Stimulated activated CD8-positive, alpha-beta memory T cell treated with anti-CD3 and anti-CD28 coated beads, Interleukin-4, amount 100 ng/mL, for 4 hours (primary cell): ENCODE measurements at regions not wholly inside any gene's neighbourhood (a gene's known extent, or its start where the extent isn't known, plus 50 kb on each side); places are given as distances from the start of the nearest gene placed in this dataset.

ENCODE experiments used
- DNase-seq, 2 donors: peaks; one replicate each; pipeline ENCODE4 v3.0.0-alpha.2; 2020; ENCODE audit warnings: low read depth in 2 of 2, low spot score in 1 of 2

DNA sequence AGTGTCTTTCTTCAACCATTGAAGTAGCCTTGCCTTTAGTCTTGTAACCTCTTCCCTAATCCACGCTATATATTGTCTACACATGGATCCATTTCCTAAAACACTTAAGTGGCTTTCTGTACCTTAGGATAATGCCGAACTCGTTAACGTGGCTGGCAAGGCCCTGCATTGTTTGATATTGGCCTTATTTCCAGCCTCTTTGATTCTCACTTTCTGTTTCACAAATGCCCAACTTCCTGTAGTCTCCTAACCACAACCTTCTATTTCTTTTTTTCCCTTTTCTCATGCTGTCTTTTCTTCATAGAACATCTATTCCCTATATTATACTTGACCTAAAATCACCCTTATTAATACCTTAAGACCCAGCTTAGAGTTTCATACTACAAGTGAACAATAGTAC, 536.0 kb downstream of the LMO4 start:
- DNase-seq: no peak

DNA sequence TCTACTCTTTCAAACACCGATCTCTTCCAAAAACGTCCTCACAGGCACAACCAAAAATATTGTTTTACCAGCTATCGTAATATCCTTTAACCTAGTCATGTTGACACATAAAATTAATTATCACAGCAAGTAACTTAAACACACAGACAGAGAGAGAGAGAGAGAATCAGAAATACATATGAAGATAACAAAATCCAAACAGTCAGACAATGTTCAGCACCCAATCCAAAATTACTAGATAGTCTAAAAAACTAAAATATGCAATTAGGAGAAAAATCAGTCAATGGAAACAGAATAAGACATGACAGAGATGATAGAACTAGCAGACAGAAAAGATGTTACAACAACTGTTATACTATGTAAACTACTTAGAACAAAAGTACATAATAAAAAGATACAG, 537.7 kb downstream of the LMO4 start:
- DNase-seq: no peak

DNA sequence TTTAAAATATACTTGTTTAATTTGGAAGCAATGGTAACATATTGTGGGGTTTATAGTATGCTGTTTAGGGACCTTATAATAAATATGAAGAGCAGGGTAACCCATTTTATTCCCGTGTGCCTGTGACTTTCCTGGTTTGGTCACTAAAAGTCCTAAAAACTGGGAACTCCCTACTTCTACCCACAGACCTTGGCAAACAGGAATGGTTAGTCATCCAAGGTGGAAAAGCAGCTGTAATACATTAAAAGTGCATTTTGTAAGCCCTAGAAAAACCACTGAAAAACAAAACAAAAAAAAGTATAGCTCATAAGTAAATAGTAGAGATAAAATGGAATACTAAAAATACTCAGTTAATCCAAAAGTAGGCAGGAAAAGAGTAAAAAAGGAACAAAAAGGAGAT, 538.9 kb downstream of the LMO4 start:
- DNase-seq: no peak

DNA sequence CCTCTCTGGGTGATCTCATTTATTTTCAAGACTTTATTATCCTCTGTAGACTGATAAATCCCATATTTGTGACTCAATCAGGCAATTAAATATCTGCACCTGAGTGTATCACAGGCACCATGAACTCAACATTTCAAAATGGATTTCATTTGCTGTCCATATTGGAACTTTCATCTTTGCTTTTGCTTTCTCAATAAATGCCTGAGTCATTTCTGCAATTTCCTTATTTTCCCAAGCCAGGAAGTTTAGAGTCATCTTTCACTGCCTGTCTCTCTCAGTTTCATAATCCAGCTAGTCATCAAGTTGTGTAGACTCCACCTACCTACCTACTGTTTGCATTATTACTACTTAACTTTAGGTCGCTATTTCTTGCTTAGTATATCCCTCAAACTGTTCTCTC, 540.9 kb downstream of the LMO4 start:
- DNase-seq: no peak

DNA sequence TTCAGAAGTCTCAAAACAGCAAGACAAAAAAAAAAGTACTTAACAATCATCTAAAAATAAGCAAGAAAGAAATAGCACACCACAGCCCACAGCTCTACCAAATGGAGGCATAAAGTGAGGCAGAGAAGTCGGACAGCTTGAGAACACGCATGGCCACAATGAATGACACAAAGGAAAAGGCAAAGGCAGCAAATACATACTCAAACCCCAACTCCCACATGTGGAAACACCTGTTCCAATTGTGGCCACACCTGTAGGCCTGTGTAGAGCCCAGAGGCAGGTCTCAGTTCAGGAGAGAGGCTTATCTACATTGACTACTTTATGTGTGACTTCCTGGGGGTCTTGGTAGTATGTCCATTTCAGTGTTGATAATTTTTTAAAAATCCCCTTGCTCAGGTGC, 543.5 kb downstream of the LMO4 start:
- DNase-seq: no peak

DNA sequence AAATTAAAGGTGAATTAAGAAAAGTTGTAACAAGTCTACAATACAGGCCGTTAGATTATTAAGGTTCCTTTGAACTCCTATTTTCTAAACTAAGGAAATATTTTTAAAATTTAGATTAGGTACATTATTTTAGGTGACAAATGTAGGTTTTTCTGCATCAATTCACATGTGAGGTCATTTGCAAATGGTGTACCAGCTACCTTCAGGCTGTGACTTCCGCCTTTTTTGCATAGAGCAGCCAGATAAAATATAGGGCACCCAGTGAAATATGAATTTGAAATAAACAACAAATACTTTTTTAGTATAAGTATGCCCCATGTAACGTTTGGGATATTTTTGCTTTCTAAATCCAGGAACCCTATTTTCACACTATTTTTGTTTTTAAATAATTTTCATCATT, 544.0 kb downstream of the LMO4 start:
- DNase-seq: no peak

DNA sequence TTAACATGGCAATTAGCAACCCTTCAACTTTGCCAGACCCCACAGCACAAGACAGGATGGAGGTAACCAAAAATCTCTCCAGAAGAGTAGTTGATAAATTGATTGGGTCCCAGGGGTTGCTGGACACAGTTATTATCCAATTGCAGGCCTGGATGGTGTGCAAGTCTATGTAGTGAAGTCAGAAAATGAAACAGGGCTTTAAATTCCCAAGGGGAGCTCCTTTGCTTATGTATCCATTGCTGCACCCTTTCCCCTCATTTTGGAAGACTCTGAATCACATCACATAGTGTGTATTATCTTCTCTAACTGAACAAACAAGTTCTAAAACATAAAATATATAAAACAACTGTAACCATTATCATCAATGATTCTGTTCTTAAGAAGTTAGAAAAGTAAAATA, 550.2 kb downstream of the LMO4 start:
- no peak for DNase-seq

DNA sequence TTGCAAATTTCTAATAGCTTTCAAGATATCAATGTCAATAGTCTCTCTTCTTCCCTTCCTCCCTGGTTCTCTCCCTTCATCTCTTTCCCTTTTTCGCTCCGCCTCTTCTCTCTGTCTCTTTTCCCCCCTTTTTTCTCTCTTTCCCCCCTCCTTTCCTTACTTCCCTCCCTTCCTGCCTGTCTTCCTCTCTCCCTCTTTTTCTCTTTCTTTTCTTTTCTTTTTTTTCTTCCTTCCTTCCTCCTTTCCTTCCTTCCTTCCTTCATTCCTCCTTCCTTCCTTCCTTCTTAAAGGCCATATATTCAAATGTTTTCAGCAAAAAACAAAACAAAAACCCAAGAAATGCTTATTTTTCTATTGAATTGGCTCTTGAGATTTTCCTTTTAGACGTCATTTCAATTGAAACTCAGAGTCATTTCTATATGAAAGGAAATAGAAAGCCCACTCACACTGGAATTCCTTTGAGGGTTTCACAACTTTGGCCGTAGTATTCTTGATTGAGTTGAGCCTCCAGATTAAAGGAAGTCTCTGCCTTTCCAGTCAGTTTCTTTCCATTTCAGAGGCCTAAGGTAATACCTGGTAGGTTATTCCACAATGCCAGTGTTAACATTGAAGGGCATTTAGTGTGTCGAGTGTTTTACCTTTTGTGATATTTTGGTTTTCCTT, 551.5 kb downstream of the LMO4 start:
- DNase-seq: no peak

DNA sequence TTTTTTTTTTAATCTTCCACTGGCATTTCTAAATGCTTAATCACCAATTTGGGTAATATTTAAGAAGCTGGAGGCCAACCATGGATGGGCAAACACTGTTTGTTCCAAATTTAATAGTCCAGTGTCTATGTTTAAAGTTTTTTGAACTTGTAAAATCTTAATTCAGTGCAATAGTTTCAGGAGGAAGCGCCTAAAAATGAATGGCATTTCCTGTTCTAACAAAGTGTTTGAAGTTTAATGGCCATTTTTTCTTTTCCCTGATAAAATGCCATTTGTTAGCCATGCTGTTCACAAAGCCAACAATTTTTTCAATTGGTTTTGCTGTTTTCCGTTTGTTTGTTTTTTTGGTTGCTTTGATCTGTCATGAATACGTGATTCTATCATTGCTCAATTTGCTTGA, 552.1 kb downstream of the LMO4 start:
- DNase-seq: no peak

DNA sequence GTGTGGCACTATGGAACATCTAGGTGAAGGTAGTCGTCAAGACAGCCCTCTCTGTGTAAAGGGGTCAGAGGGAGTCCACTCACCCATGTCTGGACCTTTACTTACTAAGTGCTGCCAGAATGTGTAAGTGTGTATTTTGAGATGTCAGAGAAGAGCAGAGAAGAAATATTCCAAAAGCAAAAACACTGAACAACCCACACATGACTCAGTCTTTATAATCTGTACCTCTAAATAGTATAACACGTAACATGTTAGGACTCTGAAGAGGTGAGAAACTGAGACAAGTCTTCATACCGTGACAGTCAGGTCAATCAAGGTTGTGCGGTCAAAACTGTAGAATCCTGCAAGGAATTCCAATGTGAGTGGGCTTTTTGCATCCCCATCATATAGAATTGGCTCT, 555.2 kb downstream of the LMO4 start:
- no peak for DNase-seq

DNA sequence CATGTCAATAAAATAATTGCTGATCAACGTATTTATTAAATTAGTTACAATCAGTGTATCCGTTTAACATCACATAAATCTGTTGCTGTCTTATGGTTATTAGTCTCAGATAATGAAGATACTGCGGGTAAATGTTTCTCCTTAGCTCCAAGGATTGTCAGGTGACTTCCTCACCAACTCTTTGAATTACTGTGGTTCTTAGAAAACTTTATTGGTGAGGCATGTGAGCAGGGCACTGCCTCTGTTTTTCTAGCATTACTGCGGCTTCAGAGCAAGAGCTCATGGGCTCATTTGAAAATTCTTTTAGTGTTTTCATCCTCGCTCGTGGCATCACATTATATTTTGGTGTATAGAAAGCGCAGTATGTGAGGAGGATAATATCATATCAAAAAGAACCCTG, 555.9 kb downstream of the LMO4 start:
- DNase-seq: no peak

DNA sequence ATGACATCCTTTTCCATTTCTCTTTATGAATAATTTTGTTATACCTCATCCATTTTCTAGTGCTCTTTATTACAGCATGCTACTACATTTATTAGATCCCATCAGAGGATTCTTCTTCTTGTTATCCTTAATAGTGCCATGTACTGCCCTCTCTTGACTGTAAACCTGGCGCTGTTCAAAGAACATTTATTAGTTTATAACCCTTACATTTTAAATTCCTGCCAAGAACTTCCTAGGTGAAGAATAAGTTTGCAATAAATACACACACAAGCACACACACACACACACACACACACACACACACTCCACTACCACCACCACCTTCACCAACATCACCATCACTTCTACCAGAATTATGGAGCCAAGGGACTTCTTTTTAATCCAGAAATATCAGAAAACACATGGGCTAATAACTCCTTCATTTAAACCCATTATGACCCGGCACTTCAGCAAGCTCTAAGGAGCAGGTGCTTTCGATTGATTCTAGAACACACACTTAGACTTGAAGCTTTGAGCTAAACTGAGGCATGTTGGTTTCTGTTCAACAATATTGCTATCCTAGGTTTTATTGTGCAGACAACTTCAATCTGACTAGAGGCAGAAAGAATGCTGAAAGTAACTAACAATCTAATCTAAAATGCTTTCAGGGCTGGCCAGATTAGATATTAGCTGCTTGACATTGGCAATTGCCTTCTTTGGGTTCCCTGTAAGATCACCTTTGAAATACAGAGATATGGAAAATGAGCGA, 556.8 kb downstream of the LMO4 start:
- DNase-seq: no peak

DNA sequence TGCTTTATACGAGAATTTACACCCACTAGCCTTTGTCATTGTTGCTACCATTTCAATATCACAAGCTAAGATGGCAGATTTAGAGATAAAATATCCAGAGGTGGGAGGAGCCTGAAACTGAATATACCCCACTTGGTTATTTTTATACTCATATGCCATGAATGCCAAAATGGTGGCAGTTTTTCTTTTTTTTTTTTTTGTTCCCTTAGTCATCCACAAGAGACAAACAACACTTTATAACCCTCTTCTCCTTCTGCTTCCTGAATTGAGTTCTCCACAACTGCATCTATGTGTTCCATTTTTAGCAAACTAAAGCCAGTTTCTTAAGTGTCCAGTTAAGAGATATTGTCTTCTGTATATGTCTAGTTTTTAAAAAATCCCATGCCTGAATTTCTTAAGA, 558.4 kb downstream of the LMO4 start:
- no peak for DNase-seq

DNA sequence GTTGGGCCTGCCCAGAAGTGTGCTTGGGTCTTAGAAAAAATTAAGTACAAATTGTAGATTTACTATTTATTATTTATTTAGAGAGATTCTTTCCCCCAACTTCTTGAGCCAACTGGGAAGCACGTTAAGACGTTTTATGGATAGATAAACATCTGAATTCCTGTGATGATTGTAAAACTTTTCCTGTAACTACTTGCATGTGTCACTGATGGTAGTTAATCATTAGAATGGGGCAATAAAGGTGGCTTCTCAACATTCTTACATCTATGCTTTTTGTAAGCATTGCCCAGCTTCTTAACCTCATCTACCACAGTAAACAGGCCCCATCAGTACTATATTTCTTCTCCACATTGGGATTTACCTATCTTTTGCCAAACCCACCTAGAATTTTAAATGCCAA, 559.8 kb downstream of the LMO4 start:
- DNase-seq: no peak

DNA sequence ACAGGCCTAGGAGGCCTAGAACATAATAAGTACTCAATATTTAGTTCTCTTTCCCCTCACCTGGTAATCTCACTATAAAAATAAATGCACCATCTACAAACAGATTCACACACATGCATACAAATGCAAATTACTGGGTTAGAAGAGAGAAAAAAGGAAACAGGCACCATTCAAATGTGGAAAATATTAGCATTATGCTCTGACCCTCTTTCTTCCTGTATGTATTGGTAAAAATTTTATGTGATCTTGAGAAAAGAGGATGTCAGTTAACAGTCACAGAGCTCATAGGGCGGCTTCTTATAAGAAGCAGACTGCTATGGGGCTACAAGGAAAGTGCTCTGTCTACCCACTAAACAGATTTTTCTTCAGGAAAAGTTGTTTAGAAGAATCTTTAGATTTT, 565.4 kb downstream of the LMO4 start:
- DNase-seq: no peak

DNA sequence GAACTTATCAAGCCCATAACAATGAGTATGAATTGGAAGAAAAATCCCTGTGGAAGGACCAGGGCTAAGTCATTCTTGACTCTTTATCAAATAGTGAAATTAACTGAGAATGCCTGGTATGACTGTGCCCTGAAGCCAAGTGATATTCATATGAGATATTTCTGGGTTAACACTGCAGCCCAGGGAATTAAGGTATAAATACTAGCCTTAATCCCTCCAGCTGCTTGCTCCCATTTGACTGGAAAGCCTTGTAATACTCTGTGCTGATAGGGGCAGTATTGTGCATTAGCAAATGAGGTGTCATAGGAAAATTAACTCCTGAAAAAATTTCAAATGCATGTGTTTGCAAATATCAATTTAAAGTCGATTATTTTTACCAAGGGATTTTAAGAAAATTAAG, 568.8 kb downstream of the LMO4 start:
- no peak for DNase-seq

DNA sequence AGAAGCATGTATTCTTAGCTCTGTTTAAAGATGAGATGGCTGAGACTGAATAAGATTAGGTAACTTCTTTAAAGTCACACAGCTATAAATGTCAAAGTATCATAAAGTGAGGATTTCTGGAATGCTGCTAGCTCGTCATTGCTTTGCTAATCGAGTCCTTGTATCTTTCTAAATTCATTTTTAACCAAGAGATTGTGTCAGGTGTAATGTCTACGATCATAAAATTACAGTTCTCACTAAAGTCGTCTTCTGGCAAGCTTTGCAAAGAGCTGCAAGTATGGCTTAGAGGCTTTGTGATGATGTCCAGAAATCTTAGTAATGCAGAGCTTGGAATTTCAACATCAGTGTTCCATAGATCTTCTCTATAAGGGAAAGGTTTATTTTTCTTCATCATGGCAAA, 569.8 kb downstream of the LMO4 start:
- DNase-seq: no peak

DNA sequence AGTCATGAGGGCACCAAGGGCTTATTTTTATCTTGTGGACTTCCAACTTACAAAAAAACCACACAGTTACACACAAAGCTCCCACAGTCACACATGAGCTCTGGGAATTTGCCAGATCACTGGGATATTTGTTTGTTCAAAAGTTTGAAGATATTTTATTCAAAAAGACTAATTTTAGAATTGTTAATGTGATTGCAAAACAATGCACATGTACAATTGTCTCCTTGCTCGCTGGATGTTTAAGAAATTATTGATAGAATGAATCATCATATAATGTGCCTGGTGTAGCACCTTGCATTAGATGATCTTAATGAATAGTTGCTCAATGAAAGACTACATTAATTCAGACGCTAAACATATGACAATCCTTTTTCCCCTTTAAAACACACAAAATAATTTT, 570.3 kb downstream of the LMO4 start:
- DNase-seq: no peak

DNA sequence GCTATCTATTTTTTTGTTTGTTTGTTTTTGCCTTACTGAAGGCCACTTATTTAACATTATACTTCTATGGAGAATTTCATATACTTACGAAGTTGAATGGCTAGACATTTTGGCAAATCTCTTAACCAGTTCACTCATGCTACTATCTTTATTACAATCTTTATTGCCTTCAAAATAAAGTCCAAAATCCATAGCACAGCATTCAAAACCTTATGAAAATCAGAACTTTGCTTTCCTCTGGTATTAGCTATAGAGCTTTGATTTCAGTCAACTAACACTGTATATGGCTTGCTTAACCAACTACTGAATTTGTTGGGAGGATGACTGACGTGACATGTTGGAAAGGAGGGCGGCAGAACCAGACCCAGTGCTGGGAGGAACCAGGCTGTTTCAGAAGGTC, 571.1 kb downstream of the LMO4 start:
- DNase-seq: no peak

DNA sequence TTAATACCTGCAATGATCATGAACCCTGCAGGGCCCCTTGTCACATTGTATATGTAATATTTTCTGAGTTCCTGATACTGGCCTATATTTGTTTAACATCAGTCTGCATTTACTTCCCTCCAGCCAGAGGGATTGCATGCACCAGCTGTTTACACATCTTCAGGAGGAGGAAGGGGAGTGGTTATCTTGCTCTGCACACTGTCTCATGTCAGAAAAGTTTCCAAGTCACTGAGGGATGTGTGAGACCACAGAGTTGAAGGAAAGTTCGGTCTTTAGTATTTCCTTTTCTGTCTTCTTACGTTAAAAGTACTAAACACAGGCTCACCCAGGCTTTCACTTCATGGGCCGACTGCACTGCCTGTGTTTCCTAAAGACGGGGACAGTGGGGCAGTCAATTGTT, 574.1 kb downstream of the LMO4 start:
- DNase-seq: no peak

DNA sequence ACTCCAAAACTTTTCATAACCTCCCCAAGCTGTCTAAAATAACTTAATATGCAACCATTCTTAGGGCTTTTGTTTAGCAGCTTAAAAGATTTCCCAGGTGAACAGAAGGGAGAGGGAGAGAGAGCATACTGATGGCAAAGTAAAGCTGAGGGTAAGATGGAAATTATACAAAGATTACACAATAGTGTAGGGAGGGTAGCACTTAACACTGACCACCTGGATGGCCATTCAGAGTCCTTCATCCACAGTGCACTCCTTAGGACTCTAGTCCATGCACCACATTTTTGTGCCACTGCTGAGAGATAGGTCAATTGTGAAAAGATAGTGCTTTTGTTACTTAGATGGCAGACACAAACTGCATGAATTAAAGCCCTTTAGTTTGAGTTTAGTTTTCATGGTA, 574.6 kb downstream of the LMO4 start:
- DNase-seq: no peak

DNA sequence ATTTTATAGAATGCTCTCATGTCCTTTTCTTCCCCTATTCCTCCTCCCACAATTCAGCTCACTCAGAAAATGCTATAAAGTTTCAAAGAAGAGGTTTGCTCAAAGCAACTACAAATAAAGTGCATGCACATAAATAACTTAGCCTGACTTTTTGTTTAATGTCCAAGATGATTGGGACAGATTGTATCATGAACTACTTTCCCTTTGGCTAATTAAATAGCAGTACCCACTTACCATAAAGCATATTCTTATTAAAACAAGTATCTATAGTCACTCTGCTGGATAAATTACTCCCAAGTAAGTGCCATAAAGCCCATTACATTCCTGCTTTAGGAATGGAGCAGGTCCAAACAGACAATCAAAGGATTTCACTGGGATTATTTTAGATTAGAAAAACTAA, 576.0 kb downstream of the LMO4 start:
- DNase-seq: no peak

DNA sequence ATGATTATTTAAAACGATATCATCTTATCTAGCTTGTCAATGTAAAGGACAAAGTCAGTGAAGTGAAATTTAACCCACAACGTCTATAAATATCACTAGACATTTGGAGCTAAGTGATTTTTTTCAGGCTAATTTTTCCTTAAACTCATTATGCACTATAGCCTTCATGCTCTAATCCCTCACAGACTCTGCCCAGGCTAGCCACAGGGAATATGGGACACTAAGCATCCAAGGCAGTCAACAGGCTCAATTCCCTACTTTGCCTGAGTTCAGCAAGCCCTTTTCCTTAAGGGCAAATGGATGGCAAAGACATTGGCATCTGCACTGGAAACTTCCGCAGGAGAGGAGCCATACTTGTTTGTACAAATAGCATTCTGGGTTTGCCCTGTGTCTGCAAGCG, 577.0 kb downstream of the LMO4 start:
- no peak for DNase-seq
